Chondrocyte (in vitro differentiated cells): ENCODE measurements at regions not wholly inside any gene's neighbourhood (a gene's known extent, or its start where the extent isn't known, plus 50 kb on each side); places are given as distances from the start of the nearest gene placed in this dataset.

Experiments used
- DNase-seq: peaks from one replicate; pipeline ENCODE4 v3.0.0; 2021; ENCODE audit warnings: mixed read lengths, low spot score
- H3K27ac Mint-ChIP-seq: one replicate; pipeline ENCODE4 v1.8.0; 2021; ENCODE audit warnings: mild to moderate bottlenecking, moderate library complexity, mixed read lengths; ENCODE audit not compliant: unreplicated experiment
- H3K27me3 Mint-ChIP-seq: 2 replicates; pipeline ENCODE4 v1.8.0; 2021; ENCODE audit warnings: low read depth, mixed read lengths
- H3K36me3 Mint-ChIP-seq: 2 replicates; pipeline ENCODE4 v1.8.0; 2021; ENCODE audit warnings: low read depth, mixed read lengths
- H3K4me1 Mint-ChIP-seq: 2 replicates; pipeline ENCODE4 v1.8.0; 2021; ENCODE audit warnings: low read depth, mild to moderate bottlenecking, mixed read lengths
- H3K4me3 Mint-ChIP-seq: one replicate; pipeline ENCODE4 v1.8.0; 2021; ENCODE audit warnings: mild to moderate bottlenecking, moderate library complexity, mixed read lengths; ENCODE audit not compliant: unreplicated experiment
- H3K9me3 Mint-ChIP-seq: 2 replicates; pipeline ENCODE4 v1.8.0; 2021; ENCODE audit warnings: low read depth, mixed read lengths
- TF ChIP-seq, protein P1 (sequence below): fragments of 200-600 bp; sonication (generic); IDR thresholded peaks from 2 replicates; pipeline ENCODE4 v1.5.0; 2021; ENCODE audit warnings: antibody characterized with exemption, mild to moderate bottlenecking, moderate library complexity

- H3K4me1 Mint-ChIP-seq = no peaks in the 10 kb centered on the region
Measured at GRCh38 chr15:47990821-47991220, 130.0 kb upstream of the SLC24A5 start.

GRCh38 chr15:47991357-47991756 is 129.4 kb upstream of the SLC24A5 start:
- no peak for DNase-seq
- TF ChIP-seq, protein P1, sequence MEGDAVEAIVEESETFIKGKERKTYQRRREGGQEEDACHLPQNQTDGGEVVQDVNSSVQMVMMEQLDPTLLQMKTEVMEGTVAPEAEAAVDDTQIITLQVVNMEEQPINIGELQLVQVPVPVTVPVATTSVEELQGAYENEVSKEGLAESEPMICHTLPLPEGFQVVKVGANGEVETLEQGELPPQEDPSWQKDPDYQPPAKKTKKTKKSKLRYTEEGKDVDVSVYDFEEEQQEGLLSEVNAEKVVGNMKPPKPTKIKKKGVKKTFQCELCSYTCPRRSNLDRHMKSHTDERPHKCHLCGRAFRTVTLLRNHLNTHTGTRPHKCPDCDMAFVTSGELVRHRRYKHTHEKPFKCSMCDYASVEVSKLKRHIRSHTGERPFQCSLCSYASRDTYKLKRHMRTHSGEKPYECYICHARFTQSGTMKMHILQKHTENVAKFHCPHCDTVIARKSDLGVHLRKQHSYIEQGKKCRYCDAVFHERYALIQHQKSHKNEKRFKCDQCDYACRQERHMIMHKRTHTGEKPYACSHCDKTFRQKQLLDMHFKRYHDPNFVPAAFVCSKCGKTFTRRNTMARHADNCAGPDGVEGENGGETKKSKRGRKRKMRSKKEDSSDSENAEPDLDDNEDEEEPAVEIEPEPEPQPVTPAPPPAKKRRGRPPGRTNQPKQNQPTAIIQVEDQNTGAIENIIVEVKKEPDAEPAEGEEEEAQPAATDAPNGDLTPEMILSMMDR = no peak
- Mint-ChIP-seq H3K27me3 (peaks cover 16% of the 10 kb centered on the region), H3K4me1 (no peaks in the 10 kb centered on the region), H3K36me3 (no peaks in the 10 kb centered on the region), H3K9me3 (no peaks in the 10 kb centered on the region), H3K27ac (no peak overlapping the region), H3K4me3 (no peak overlapping the region)

More at GRCh38 chr15:47990821-47991220, 130.0 kb upstream of the SLC24A5 start:
- Mint-ChIP-seq H3K9me3 (no peaks in the 10 kb centered on the region), H3K36me3 (no peaks in the 10 kb centered on the region), H3K27ac (no peak overlapping the region), H3K27me3 (peaks cover 16% of the 10 kb centered on the region), H3K4me3 (no peak overlapping the region)
- DNase-seq = no peak
- TF ChIP-seq, protein P1 = no peak

DNA sequence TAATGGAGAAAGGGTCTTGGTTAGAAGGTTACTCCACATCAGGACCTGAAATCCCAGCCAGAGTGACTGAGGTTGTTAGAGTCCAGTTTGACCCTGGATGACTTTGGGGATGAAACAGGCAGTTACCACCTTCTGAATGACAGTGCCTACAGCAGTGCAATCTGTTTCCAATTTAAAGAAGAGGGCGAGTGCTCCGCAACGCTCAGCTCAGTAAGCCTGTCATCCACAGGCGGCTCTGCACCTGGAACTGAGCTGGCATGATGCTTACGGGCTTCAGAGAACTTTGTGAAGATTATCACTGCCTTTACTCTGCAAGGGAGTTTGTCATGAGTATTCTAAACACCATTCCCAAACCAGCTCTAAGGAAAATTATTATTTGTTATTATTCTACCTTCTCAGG is 127.7 kb upstream of the SLC24A5 start:
- no peaks in the 10 kb centered on the region for H3K4me1 Mint-ChIP-seq
- peaks cover 9% of the 10 kb centered on the region for H3K27me3 Mint-ChIP-seq
- no peak overlapping the region for H3K4me3 Mint-ChIP-seq
- no peak overlapping the region for H3K27ac Mint-ChIP-seq
- no peaks in the 10 kb centered on the region for H3K36me3 Mint-ChIP-seq
- no peaks in the 10 kb centered on the region for H3K9me3 Mint-ChIP-seq
- no peak for DNase-seq
- TF ChIP-seq, protein P1 = no peak

DNA sequence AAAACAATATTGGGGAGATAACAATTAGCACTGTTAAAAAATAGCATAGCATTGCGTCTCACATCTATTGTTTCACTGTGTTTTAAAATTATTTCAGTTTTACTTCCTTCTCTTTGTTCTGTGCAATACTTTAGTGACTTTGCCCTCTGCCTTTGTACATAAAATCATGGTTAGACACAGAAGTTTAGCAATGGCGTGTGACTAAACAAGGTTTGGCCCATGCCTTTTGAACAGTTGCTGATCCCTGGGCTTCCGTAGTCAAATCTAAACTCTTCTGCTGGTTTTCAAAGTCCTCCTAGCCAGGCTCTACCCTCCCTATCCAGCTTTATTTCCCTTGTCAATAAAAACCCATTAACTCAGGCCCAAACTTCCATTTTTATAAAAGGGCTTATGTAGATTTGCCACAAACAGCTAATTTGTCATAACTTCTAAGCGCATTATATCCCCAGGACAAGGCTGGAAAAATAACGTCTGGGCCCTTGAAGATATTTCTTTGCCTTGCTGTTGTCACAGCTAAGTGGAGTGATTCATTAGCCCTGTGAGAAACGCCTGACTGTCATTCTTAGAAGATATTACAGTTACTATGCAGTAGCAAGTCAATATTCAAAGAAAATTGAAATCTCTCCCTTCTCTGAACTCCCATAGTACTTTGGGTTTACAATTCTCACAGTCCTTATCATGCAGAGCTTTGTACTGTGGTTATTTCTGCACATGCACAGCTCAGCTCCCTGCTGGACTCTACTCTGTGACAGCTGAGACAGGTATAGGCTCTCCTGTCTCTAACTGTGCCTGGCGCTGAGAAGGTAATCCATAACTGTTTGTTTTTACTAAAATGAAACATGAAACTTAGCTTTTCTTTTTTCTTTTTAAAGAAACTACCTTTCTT is 123.4 kb upstream of the SLC24A5 start:
- DNase-seq = no peak
- peaks cover 12% of the 10 kb centered on the region for H3K27me3 Mint-ChIP-seq
- H3K36me3 Mint-ChIP-seq = no peaks in the 10 kb centered on the region
- TF ChIP-seq, protein P1 = no peak
- H3K27ac Mint-ChIP-seq = no peak overlapping the region
- no peaks in the 10 kb centered on the region for H3K4me1 Mint-ChIP-seq
- H3K9me3 Mint-ChIP-seq = no peaks in the 10 kb centered on the region
- H3K4me3 Mint-ChIP-seq = no peak overlapping the region

GRCh38 chr15:47998619-47999019 is 122.2 kb upstream of the SLC24A5 start:
- H3K9me3 Mint-ChIP-seq = no peaks in the 10 kb centered on the region
- no peaks in the 10 kb centered on the region for H3K36me3 Mint-ChIP-seq
- no peak overlapping the region for H3K27ac Mint-ChIP-seq
- no peak for DNase-seq
- TF ChIP-seq, protein P1 = no peak
- peaks cover 14% of the 10 kb centered on the region for H3K27me3 Mint-ChIP-seq
- H3K4me3 Mint-ChIP-seq = no peak overlapping the region
- H3K4me1 Mint-ChIP-seq = no peaks in the 10 kb centered on the region
